Astrocyte (in vitro differentiated cells and primary cell): ENCODE measurements at regions not wholly inside any gene's neighbourhood (a gene's known extent, or its start where the extent isn't known, plus 50 kb on each side); places are given as distances from the start of the nearest gene placed in this dataset.

Source experiments
- DNase-seq: peaks from one replicate; pipeline ENCODE4 v3.0.0-alpha.2; 2010; ENCODE audit warnings: low read depth
- FAIRE-seq: peaks from 2 replicates; lab custom pipeline; 2011; peaks lifted over from hg19 to GRCh38; lab: Jason Lieb, UNC
- H2AFZ ChIP-seq: 2 replicates; pipeline ENCODE4 v1.6.0; 2012; ENCODE audit warnings: low read depth, low read length, inconsistent platforms
- H3K27ac ChIP-seq: 2 replicates; pipeline ENCODE4 v1.5.1; 2011; ENCODE audit warnings: low read depth, low read length, inconsistent platforms
- H3K27me3 ChIP-seq: 2 replicates; pipeline ENCODE4 v1.6.0; 2011; ENCODE audit warnings: low read length, inconsistent platforms; ENCODE audit not compliant: insufficient read depth
- H3K36me3 ChIP-seq: 2 replicates; pipeline ENCODE4 v1.5.1; 2011; ENCODE audit warnings: low read length, inconsistent platforms; ENCODE audit not compliant: insufficient read depth
- H3K4me1 ChIP-seq: 2 replicates; pipeline ENCODE4 v1.5.1; 2011; ENCODE audit warnings: low read length, inconsistent platforms; ENCODE audit not compliant: insufficient read depth
- H3K4me2 ChIP-seq: 2 replicates; pipeline ENCODE4 v1.6.0; 2012; ENCODE audit warnings: low read length, inconsistent platforms
- H3K4me3 ChIP-seq: 2 replicates; pipeline ENCODE4 v1.5.1; 2011; ENCODE audit warnings: low read depth, mild to moderate bottlenecking, low read length, inconsistent platforms; ENCODE audit not compliant: insufficient read depth
- H3K79me2 ChIP-seq: 2 replicates; pipeline ENCODE4 v1.6.0; 2012; ENCODE audit warnings: mild to moderate bottlenecking, low read length, inconsistent platforms; ENCODE audit not compliant: insufficient read depth
- H3K9ac ChIP-seq: 2 replicates; pipeline ENCODE4 v1.6.0; 2012; ENCODE audit warnings: mild to moderate bottlenecking, low read length, inconsistent platforms
- H3K9me3 ChIP-seq: 2 replicates; pipeline ENCODE4 v1.5.1; 2012; ENCODE audit warnings: low read depth, mild to moderate bottlenecking, low read length, inconsistent platforms; ENCODE audit not compliant: insufficient read depth
- H4K20me1 ChIP-seq: 2 replicates; pipeline ENCODE4 v1.6.0; 2012; ENCODE audit warnings: low read length, inconsistent platforms; ENCODE audit not compliant: insufficient read depth
- H3K27ac Mint-ChIP-seq: one replicate; pipeline ENCODE4 v1.8.0; 2021; ENCODE audit warnings: mild to moderate bottlenecking, mixed read lengths; ENCODE audit not compliant: unreplicated experiment
- H3K27me3 Mint-ChIP-seq: one replicate; pipeline ENCODE4 v1.8.0; 2021; ENCODE audit warnings: low read depth, mixed read lengths; ENCODE audit not compliant: unreplicated experiment
- H3K36me3 Mint-ChIP-seq: one replicate; pipeline ENCODE4 v1.8.0; 2021; ENCODE audit warnings: low read depth, mixed read lengths; ENCODE audit not compliant: unreplicated experiment
- H3K4me1 Mint-ChIP-seq: one replicate; pipeline ENCODE4 v1.8.0; 2021; ENCODE audit warnings: low read depth, mixed read lengths; ENCODE audit not compliant: unreplicated experiment
- H3K4me3 Mint-ChIP-seq: one replicate; pipeline ENCODE4 v1.8.0; 2021; ENCODE audit warnings: mild to moderate bottlenecking, moderate library complexity, mixed read lengths; ENCODE audit not compliant: unreplicated experiment
- H3K9me3 Mint-ChIP-seq: one replicate; pipeline ENCODE4 v1.8.0; 2021; ENCODE audit warnings: mild to moderate bottlenecking, mixed read lengths; ENCODE audit not compliant: unreplicated experiment
- CTCF ChIP-seq: IDR thresholded peaks from 2 replicates; pipeline ENCODE4 v1.5.1; 2011; ENCODE audit warnings: low read depth, mild to moderate bottlenecking, inconsistent platforms, low read length, moderate library complexity; ENCODE audit not compliant: insufficient read depth
- EZH2 ChIP-seq: IDR thresholded peaks from 2 replicates; pipeline ENCODE4 v1.6.1; 2012; ENCODE audit warnings: mild to moderate bottlenecking, low read length, inconsistent platforms; ENCODE audit not compliant: insufficient read depth

- Histone ChIP-seq H3K36me3 (no peaks in the 10 kb centered on the region), H3K9me3 (peaks cover 17% of the 10 kb centered on the region), H4K20me1 (no peaks in the 10 kb centered on the region), H2AFZ (no peak overlapping the region), H3K4me1 (no peaks in the 10 kb centered on the region), H3K4me2 (no peak overlapping the region), H3K9ac (no peak overlapping the region), H3K79me2 (no peaks in the 10 kb centered on the region), H3K27ac (no peak overlapping the region), H3K4me3 (no peak overlapping the region), H3K27me3 (no peaks in the 10 kb centered on the region)
- TF ChIP-seq CTCF = no peak
- no peak for TF ChIP-seq EZH2
- no peaks in the 10 kb centered on the region for H3K4me1 Mint-ChIP-seq
- peaks cover 35% of the 10 kb centered on the region for H3K27me3 Mint-ChIP-seq
- H3K4me3 Mint-ChIP-seq = no peak overlapping the region
- no peak for DNase-seq
- H3K27ac Mint-ChIP-seq = no peak overlapping the region
- FAIRE-seq = no peak
- no peaks in the 10 kb centered on the region for H3K36me3 Mint-ChIP-seq
- peaks cover 20% of the 10 kb centered on the region for H3K9me3 Mint-ChIP-seq
Observed at GRCh38 chr10:131673396-131673795, 227.4 kb upstream of the PPP2R2D start.

- no peak overlapping the region for H3K4me3 ChIP-seq
- H3K79me2 ChIP-seq = no peaks in the 10 kb centered on the region
- no peak overlapping the region for H3K27ac ChIP-seq
- H3K4me2 ChIP-seq = no peak overlapping the region
- no peaks in the 10 kb centered on the region for H3K4me1 Mint-ChIP-seq
- peaks cover 17% of the 10 kb centered on the region for H3K9me3 ChIP-seq
- no peak overlapping the region for H3K9ac ChIP-seq
- H2AFZ ChIP-seq = no peak overlapping the region
- no peak overlapping the region for H3K27ac Mint-ChIP-seq
- DNase-seq = no peak
- no peaks in the 10 kb centered on the region for H3K36me3 Mint-ChIP-seq
- no peaks in the 10 kb centered on the region for H3K4me1 ChIP-seq
- no peaks in the 10 kb centered on the region for H4K20me1 ChIP-seq
- H3K27me3 Mint-ChIP-seq = peaks cover 34% of the 10 kb centered on the region
- no peak overlapping the region for H3K4me3 Mint-ChIP-seq
- H3K36me3 ChIP-seq = no peaks in the 10 kb centered on the region
- H3K9me3 Mint-ChIP-seq = peaks cover 16% of the 10 kb centered on the region
- TF ChIP-seq CTCF (no peak), EZH2 (no peak)
- no peak for FAIRE-seq
- no peaks in the 10 kb centered on the region for H3K27me3 ChIP-seq
Observed at GRCh38 chr10:131674130-131674529, 226.7 kb upstream of the PPP2R2D start.

- H3K4me2 ChIP-seq = no peak overlapping the region
- no peak overlapping the region for H2AFZ ChIP-seq
- H3K36me3 Mint-ChIP-seq = no peaks in the 10 kb centered on the region
- no peak overlapping the region for H3K27ac ChIP-seq
- H3K79me2 ChIP-seq = no peaks in the 10 kb centered on the region
- no peak overlapping the region for H3K9ac ChIP-seq
- FAIRE-seq (no peak), DNase-seq (no peak)
- no peak overlapping the region for H3K27ac Mint-ChIP-seq
- H3K27me3 ChIP-seq = no peaks in the 10 kb centered on the region
- TF ChIP-seq EZH2 = no peak
- TF ChIP-seq CTCF = no peak
- no peaks in the 10 kb centered on the region for H3K36me3 ChIP-seq
- no peaks in the 10 kb centered on the region for H4K20me1 ChIP-seq
- no peaks in the 10 kb centered on the region for H3K4me1 Mint-ChIP-seq
- no peaks in the 10 kb centered on the region for H3K4me1 ChIP-seq
- peaks cover 12% of the 10 kb centered on the region for H3K9me3 Mint-ChIP-seq
- no peak overlapping the region for H3K4me3 Mint-ChIP-seq
- H3K4me3 ChIP-seq = no peak overlapping the region
- peaks cover 29% of the 10 kb centered on the region for H3K27me3 Mint-ChIP-seq
- H3K9me3 ChIP-seq = peaks cover 14% of the 10 kb centered on the region
Observed at GRCh38 chr10:131675104-131675503, 225.7 kb upstream of the PPP2R2D start.
